Astrocyte (in vitro differentiated cells and primary cell): ENCODE measurements at regions not wholly inside any gene's neighbourhood (a gene's known extent, or its start where the extent isn't known, plus 50 kb on each side); places are given as distances from the start of the nearest gene placed in this dataset.

Experiments
- CTCF ChIP-seq: IDR thresholded peaks from 2 replicates; pipeline ENCODE4 v1.5.1; 2011; ENCODE audit warnings: low read depth, mild to moderate bottlenecking, inconsistent platforms, low read length, moderate library complexity; ENCODE audit not compliant: insufficient read depth
- EZH2 ChIP-seq: IDR thresholded peaks from 2 replicates; pipeline ENCODE4 v1.6.1; 2012; ENCODE audit warnings: mild to moderate bottlenecking, low read length, inconsistent platforms; ENCODE audit not compliant: insufficient read depth

- no peak for TF ChIP-seq CTCF
- no peak for TF ChIP-seq EZH2
Measured at GRCh38 chr5:100424787-100425186, 110.4 kb upstream of the FAM174A start.
